UCSD-AML1 (cell line): ENCODE measurements at regions not wholly inside any gene's neighbourhood (a gene's known extent, or its start where the extent isn't known, plus 50 kb on each side); places are given as distances from the start of the nearest gene placed in this dataset.
"Not testable (repeated sequence)": the region's sequence is repeated elsewhere in the genome, so short reads cannot be mapped to it uniquely, and the experiment has no call there.

Source experiments
- DNase-seq: peaks from one replicate; lab custom pipeline; 2025; ENCODE audit not compliant: unreplicated experiment; lab: John Stamatoyannopoulos, UW

- DNase-seq, result not testable (repeated sequence)
Observed at GRCh38 chr6:104676679-104677078, 183.0 kb downstream of the HACE1 start.

- not testable (repeated sequence) for DNase-seq
Observed at GRCh38 chr6:104675161-104675560, 184.6 kb downstream of the HACE1 start.

GRCh38 chr6:104673078-104673477 is 186.6 kb downstream of the HACE1 start:
- not testable (repeated sequence) for DNase-seq

GRCh38 chr6:104671591-104671891 is 188.2 kb downstream of the HACE1 start:
- DNase-seq, result not testable (repeated sequence)

GRCh38 chr6:104670834-104671590 is 188.7 kb downstream of the HACE1 start:
- DNase-seq, result not testable (repeated sequence)

- DNase-seq, result no peak
Observed at GRCh38 chr6:104669483-104669882, 190.2 kb downstream of the HACE1 start.

- no peak for DNase-seq
Observed at GRCh38 chr6:104656235-104656634, 203.5 kb downstream of the HACE1 start.

GRCh38 chr6:104653781-104654180 is 205.9 kb downstream of the HACE1 start:
- DNase-seq, result no peak

GRCh38 chr6:104648347-104648746 is 211.4 kb downstream of the HACE1 start:
- DNase-seq, result no peak

GRCh38 chr6:104644848-104645247 is 214.9 kb downstream of the HACE1 start:
- DNase-seq, result no peak

GRCh38 chr6:104642871-104643270 is 216.8 kb downstream of the HACE1 start:
- DNase-seq, result no peak

- no peak for DNase-seq
Observed at GRCh38 chr6:104640761-104641160, 219.0 kb downstream of the HACE1 start.

- DNase-seq, result no peak
Observed at GRCh38 chr6:104640150-104640700, 219.5 kb downstream of the HACE1 start.

- DNase-seq, result no peak
Observed at GRCh38 chr6:104639668-104640067, 220.1 kb downstream of the HACE1 start.

GRCh38 chr6:104638841-104639290 is 220.9 kb downstream of the HACE1 start:
- DNase-seq, result peak; percentile 37

GRCh38 chr6:104633125-104633524 is 226.6 kb downstream of the HACE1 start:
- no peak for DNase-seq

- no peak for DNase-seq
Observed at GRCh38 chr6:104632588-104632987, 227.1 kb downstream of the HACE1 start.

- no peak for DNase-seq
Observed at GRCh38 chr6:104630955-104631354, 228.8 kb downstream of the HACE1 start.

- DNase-seq, result no peak
Observed at GRCh38 chr6:104630522-104630921, 229.2 kb downstream of the HACE1 start.

- DNase-seq, result no peak
Observed at GRCh38 chr6:104629826-104630225, 229.9 kb downstream of the HACE1 start.

GRCh38 chr6:104625536-104625935 is 234.2 kb downstream of the HACE1 start:
- DNase-seq, result no peak

- no peak for DNase-seq
Observed at GRCh38 chr6:104623052-104623690, 236.5 kb downstream of the HACE1 start.
